COR-L47 (cell line): ENCODE measurements at regions not wholly inside any gene's neighbourhood (a gene's known extent, or its start where the extent isn't known, plus 50 kb on each side); places are given as distances from the start of the nearest gene placed in this dataset.
"Not testable (repeated sequence)": the region's sequence is repeated elsewhere in the genome, so short reads cannot be mapped to it uniquely, and the experiment has no call there.

ENCODE experiments used
- DNase-seq: peaks from one replicate; lab custom pipeline; 2025; lab: John Stamatoyannopoulos, UW

- no peak for DNase-seq
These were observed 882.9 kb upstream of the ZEB2 start for GRCh38 chr2:145402706-145403277.

GRCh38 chr2:145399131-145399530 lies 879.2 kb upstream of the ZEB2 start:
- DNase-seq, result no peak

GRCh38 chr2:145394181-145394580 lies 874.3 kb upstream of the ZEB2 start:
- DNase-seq, result no peak

GRCh38 chr2:145386973-145387372 lies 867.1 kb upstream of the ZEB2 start:
- DNase-seq, result no peak

GRCh38 chr2:145383961-145384360 lies 864.0 kb upstream of the ZEB2 start:
- no peak for DNase-seq

- peak; percentile 25 for DNase-seq
These were observed 860.6 kb upstream of the ZEB2 start for GRCh38 chr2:145380436-145381017.

- DNase-seq, result no peak
These were observed 860.0 kb upstream of the ZEB2 start for GRCh38 chr2:145379934-145380333.

- no peak for DNase-seq
These were observed 854.2 kb upstream of the ZEB2 start for GRCh38 chr2:145374165-145374564.

- DNase-seq, result not testable (repeated sequence)
These were observed 847.4 kb upstream of the ZEB2 start for GRCh38 chr2:145367334-145367733.

GRCh38 chr2:145366341-145366740 lies 846.4 kb upstream of the ZEB2 start:
- peak; percentile 21 for DNase-seq

GRCh38 chr2:145360129-145360790 lies 840.3 kb upstream of the ZEB2 start:
- DNase-seq, result no peak

- DNase-seq, result no peak
These were observed 839.6 kb upstream of the ZEB2 start for GRCh38 chr2:145359561-145359960.

- no peak for DNase-seq
These were observed 836.1 kb upstream of the ZEB2 start for GRCh38 chr2:145356056-145356455.

- no peak for DNase-seq
These were observed 832.6 kb upstream of the ZEB2 start for GRCh38 chr2:145352484-145352883.

GRCh38 chr2:145351864-145352425 lies 832.0 kb upstream of the ZEB2 start:
- no peak for DNase-seq

- no peak for DNase-seq
These were observed 830.1 kb upstream of the ZEB2 start for GRCh38 chr2:145350011-145350410.

- DNase-seq, result no peak
These were observed 824.3 kb upstream of the ZEB2 start for GRCh38 chr2:145344076-145344724.

- DNase-seq, result no peak
These were observed 823.4 kb upstream of the ZEB2 start for GRCh38 chr2:145343287-145343686.

GRCh38 chr2:145341536-145341935 lies 821.6 kb upstream of the ZEB2 start:
- DNase-seq, result no peak

GRCh38 chr2:145339646-145340045 lies 819.7 kb upstream of the ZEB2 start:
- DNase-seq, result no peak

- DNase-seq, result no peak
These were observed 812.4 kb upstream of the ZEB2 start for GRCh38 chr2:145332210-145332898.

- DNase-seq, result no peak
These were observed 810.1 kb upstream of the ZEB2 start for GRCh38 chr2:145329971-145330370.
